ENCODE measurements at regions not wholly inside any gene's neighbourhood (a gene's known extent, or its start where the extent isn't known, plus 50 kb on each side); places are given as distances from the start of the nearest gene placed in this dataset.
"Not testable (repeated sequence)": the region's sequence is repeated elsewhere in the genome, so short reads cannot be mapped to it uniquely, and the experiment has no call there.

- no peak for DNase-seq
These were observed 183.3 kb upstream of the TRIB2 start for GRCh38 chr2:12533337-12534005.

DNA sequence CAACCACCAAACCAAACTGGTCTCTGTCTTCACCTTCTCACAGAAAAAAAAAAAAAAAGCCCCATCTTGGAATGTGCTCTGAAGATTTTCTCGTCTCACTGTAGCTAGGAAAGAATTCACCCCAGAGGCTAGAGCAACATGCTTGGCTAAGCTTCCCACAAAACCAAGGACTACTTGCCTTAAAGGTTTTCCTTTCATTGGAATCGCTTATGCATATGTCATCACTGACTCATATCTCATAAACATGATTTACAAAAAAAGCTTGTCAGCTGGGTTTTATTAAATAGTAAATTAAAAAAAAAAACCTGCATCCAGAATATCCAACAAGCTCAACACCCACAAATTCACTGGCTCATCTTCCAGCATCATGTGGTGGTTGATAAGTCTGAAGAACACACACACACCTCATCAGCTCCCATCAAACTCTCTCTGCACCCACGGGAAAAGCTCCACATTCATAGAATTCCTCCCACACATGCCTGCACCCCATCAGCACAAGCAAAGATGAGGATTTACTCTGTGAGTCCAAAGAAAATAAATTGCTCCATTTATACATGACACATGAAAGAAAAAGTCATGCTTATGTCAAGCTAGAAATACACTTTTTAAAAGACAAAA lies 182.0 kb upstream of the TRIB2 start:
- no peak for DNase-seq

DNA sequence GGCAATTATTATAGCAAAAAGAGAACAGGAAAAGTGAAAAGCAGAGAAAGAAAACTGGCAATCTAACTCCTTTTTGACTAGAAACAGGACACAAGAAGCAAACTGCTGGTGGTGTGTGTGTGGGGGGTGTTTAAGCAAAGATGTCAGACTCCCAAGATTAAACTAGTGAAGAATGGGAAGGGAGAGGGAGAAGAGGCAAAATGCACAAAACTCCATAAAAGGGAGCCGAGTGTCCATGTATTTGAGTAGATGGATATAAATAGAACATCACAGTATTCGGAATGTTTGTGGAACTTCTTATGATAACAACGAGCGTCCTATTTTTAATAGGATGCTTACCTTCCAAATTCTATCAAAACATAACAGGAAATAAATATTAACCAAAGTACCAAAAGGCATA lies 179.8 kb upstream of the TRIB2 start:
- DNase-seq: no peak

DNA sequence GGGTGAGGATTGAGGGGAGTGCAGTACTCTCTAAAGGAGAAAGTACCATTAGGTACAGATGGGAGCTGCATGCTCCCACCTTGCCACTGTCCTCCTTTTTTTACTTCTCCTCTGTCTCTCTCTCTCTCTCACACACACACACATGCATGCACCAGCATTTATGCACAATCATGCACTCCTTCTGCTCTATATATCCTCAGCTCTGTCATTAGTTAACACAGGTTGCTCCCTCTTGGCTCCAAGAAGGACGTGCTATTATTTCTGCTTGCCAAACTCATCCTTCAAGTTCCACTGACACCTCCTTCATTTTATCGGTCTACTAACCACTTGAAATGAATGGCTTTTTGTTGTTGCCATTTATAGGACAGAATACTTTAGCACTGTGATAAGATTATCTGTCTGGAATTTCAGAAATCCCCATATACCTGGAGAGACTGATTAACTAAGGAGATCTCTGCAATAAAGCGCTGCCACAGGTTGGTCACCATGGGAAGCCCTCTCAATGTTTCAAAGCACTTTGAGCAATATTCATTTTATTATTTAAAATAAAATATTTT lies 178.5 kb upstream of the TRIB2 start:
- no peak for DNase-seq

DNA sequence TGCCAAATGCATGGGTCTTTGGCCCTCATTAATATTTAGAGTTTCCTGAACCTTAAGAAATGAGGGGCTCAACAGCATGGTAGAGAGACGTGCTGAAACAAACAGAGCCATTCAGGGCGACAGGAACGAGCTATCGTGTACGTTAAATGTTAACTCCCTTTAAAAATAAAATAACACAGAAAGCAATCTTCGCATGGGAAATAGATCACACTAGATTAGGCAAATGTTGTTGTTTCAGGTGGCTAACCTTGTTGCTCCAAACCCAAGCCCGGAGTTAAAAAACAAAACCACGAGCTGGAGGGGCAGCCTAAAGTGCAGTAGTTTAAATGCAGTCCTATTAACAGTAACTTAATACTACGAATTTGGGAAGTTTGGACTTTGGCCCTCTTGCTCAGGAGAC lies 177.4 kb upstream of the TRIB2 start:
- no peak for DNase-seq

GRCh38 chr2:12539776-12540562 lies 176.8 kb upstream of the TRIB2 start:
- no peak for DNase-seq

- no peak for DNase-seq
These were observed 173.4 kb upstream of the TRIB2 start for GRCh38 chr2:12543076-12543977.

GRCh38 chr2:12543978-12544558 lies 172.7 kb upstream of the TRIB2 start:
- no peak for DNase-seq

GRCh38 chr2:12547566-12548170 lies 169.1 kb upstream of the TRIB2 start:
- no peak for DNase-seq

GRCh38 chr2:12548906-12549305 lies 167.8 kb upstream of the TRIB2 start:
- DNase-seq: no peak

GRCh38 chr2:12549641-12550040 lies 167.1 kb upstream of the TRIB2 start:
- DNase-seq: no peak

- no peak for DNase-seq
These were observed 164.6 kb upstream of the TRIB2 start for GRCh38 chr2:12552092-12552491.

GRCh38 chr2:12554224-12555011 lies 162.3 kb upstream of the TRIB2 start:
- no peak for DNase-seq

- DNase-seq: no peak
These were observed 161.6 kb upstream of the TRIB2 start for GRCh38 chr2:12555012-12555645.

DNA sequence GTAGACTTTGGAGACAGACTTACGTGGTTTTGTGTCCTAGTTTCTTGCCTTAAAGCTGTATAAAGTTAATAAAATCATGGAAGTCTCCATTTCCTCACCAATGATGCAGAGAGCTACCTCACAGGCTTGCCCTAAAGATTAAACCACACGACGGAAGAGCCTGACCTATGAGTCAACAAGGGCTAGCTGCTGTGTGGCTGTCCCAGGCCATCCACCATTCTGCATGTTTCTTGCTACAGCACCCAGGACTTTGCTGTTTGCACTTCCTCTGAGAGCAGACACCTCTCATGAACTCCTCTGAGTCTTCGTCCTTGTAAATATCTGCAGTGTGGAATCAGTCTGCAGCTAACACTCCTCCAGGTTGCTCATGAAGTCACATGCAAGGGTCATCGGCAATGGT lies 160.0 kb upstream of the TRIB2 start:
- DNase-seq: no peak

DNA sequence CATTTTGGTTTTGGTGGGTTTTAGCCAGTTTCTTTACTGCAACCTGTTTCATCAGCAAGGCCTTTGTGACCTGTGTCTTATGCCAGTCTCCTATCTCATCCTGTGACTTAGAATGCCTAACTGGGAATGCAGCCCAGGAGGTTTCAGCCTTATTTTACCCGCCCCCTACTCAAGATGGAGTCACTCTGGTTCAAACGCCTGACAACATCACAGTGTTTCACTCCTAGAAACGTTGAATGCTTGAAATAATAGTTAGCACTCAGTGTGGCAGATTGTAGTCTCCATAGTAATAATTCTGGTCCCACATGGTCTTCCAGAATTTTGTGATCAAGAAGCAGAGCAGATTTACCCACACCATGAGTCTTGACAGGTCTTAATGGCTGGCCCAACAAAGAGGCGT lies 159.0 kb upstream of the TRIB2 start:
- no peak for DNase-seq

DNA sequence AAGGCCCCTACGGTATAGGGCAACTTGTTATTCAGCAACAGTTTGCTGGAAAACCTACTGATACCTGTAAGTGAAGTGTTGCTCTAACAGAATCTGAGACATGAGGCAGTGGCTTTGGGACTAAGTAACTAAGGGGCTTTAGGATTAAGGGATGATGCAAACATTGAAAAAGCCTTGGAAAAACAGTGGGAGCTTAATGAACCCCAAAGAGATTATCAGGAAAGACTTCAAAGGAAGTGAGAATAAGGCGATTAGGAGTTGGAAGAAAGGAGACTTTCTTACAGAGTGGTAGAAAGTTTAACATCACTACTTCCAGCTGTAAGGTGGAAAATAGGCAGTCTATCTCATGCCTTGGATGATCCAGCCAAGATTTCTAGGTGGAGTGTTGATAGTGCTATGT lies 158.2 kb upstream of the TRIB2 start:
- DNase-seq: no peak

DNA sequence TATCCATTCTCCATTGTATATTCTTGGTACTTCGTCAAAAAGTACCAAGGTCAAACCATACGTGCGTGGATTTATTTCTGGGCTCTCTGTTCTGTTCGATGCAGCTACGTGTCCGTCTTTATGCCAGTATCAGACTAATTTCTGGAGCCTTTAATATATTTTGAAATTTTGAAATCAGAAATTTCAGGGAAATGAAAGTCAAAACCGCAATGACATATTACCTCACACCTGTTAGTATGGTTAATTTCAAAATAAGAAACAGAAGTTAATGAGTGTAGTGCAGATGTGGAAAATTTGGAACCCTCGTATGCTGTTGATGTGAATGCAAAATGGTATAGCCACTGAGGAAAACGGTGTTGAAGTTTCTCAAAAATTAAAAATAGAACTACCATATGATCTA lies 156.1 kb upstream of the TRIB2 start:
- no peak for DNase-seq

DNA sequence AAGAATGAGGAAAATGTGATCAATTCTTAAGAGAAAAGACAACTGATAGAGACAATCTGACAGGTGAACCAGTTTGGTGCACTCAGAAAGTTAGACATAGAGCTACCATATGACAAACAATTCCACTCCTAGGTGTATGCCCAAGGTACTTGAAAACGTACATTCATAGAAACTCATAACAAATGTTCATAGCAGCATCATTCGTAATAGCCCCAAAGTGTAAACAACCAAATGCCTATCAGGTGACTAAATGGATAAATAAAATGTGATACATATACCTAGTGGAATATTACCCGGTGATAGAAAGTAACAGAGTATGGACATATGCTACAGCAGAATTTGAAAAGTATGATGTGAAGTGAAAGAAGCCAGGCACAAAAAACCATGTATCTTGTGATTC lies 149.3 kb upstream of the TRIB2 start:
- DNase-seq: no peak

- not testable (repeated sequence) for DNase-seq
These were observed 147.2 kb upstream of the TRIB2 start for GRCh38 chr2:12569510-12569909.

DNA sequence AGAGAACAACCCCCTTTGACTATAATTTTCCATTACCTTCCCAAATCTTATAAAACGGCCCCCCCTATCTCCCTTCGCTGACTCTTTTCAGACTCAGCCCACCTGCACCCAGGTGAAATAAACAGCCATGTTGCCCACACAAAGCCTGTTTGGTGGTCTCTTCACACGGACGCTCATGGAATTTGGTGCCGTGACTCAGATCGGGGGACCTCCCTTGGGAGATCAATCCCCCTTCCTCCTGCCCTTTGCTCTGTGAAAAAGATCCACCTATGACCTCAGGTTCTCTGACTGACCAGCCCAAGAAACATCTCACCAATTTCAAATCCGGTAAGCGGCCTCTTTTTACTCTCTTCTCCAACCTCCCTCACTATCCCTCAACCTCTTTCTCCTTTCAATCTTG lies 146.8 kb upstream of the TRIB2 start:
- DNase-seq: not testable (repeated sequence)
